HG02623 (cell line): ENCODE measurements at regions not wholly inside any gene's neighbourhood (a gene's known extent, or its start where the extent isn't known, plus 50 kb on each side); places are given as distances from the start of the nearest gene placed in this dataset.

Experiments
- ATAC-seq: cut with Tn5 transposase; IDR thresholded peaks from one replicate; pipeline ENCODE4 v1.9.1; 2021; ENCODE audit warnings: moderate library complexity; ENCODE audit not compliant: unreplicated experiment

GRCh38 chr14:97380539-97380941 lies 583.4 kb downstream of the VRK1 start:
- ATAC-seq = no peak

DNA sequence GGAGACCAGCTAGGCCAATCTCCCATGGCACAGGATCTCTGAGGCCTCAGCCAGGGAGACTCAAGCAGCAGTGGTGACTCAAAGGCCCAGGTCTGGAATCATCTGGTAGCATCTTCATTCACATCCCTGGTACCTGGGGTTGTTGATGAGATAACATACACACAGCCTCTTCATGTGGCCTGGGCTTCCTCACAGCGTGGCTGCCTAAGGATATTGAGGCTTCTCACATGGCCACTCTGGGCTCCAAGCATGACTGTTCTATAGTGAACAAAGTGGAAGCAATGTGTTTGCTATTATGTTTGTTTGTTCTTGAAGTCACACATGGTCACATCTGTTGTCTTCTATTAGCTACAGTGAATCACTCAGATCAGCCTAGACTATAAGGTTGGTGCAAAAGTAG lies 584.1 kb downstream of the VRK1 start:
- ATAC-seq = no peak

DNA sequence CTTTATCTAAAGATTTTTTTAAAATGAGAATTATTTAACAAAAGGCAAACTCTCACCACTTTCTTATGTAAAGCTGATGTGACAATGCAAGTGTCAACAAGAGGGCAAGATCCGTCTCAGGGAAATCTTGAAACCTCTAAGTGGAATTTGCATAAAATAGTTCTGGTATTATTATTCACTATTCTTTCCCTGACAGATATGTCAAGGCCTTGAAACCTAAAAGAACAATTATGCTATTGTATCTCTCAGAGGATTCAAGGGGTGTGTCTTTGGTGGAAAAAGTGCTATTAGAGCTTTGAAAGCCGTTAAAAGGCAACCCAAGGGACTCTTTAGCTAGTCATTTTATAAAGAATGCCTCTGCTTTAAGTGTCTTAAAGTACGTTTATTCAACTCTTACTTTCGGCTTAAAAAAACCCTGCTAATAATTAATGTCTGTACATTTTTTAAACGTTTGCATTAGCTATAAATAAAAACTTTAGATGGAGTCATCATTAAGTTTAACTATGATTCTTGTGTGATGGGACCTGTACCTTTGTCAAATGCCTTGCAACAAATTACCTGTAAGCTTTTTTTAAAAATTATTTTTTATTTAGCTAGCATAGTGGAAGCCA lies 585.5 kb downstream of the VRK1 start:
- ATAC-seq = no peak

GRCh38 chr14:97385727-97386126 lies 588.5 kb downstream of the VRK1 start:
- no peak for ATAC-seq

DNA sequence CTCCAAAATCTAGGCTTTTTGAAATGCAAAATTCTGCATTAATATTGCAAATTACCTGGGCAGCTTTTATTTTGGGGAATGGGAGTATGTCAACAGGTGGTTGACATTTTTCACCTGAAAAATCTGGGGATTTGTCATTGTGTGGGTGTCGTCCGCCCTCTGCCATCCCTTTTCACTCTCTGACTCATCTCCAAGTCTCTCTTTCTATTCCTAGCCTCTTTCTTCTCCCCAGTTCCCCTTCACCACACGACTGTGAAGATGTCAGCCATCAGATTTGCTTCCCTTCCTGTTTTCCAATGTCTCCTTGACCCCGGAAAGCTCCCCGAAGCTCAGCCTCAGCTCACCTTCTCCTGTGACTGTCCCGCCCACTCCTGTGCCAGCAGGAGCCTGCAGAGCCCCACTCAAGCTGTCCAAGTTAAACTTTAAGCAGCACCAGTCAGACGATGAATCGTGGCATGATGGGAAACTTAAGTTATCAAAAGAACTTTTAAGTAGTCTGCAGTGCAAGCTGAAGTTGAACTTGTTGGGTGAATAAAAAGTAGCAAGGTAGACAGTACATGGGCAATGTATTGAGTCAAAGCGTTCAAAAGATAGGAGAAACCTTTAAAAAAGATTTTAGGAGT lies 590.2 kb downstream of the VRK1 start:
- no peak for ATAC-seq

- no peak for ATAC-seq
Observed at GRCh38 chr14:97388408-97388807, 591.2 kb downstream of the VRK1 start.

DNA sequence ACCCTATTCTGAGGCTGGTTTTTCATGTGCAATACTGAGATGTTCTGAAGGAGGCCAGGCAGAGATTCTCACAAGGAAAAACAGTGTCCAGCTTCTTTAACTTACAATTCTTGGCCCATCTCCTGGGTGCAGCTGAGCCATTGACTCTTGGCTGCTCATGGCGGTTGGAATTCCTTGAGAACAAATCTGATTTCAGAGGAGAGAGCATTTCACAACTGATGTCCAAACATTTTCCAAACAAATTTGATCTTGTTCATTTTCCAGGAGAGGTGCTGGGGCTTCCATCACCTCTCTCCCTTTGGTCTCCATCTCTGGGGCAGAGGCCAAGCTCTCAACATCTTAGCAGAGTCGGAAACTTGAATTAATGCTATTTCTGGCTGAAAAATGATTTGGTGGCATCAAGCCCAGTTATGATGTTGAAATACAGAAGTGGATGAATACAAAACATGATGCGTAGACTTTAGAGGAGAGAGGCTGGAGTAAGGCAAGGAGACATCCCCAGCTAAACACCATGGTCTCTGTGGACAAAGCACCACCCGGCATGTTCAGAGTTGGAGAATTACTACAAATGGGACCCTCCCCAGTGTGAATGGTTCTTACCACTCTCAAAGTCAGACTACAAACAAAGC lies 593.0 kb downstream of the VRK1 start:
- no peak for ATAC-seq

DNA sequence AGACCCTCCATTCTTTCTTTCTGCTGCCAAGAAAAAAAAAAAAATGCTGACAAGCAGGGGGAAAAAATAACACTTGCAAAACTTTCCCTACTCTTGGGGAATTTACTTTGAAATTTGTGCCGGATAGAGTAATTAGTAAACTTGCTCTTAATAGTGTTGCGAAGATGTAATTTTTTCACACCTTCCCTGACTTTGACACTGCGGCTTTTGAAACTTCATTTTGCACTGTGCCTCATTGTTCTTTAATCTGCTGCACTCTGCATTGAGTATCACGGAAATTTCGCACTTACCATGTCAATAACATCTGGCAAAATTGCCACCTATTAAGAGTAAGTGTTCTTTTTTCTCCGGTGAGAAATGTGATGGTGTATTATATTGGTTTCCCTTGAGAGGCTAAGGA lies 596.1 kb downstream of the VRK1 start:
- ATAC-seq = no peak

DNA sequence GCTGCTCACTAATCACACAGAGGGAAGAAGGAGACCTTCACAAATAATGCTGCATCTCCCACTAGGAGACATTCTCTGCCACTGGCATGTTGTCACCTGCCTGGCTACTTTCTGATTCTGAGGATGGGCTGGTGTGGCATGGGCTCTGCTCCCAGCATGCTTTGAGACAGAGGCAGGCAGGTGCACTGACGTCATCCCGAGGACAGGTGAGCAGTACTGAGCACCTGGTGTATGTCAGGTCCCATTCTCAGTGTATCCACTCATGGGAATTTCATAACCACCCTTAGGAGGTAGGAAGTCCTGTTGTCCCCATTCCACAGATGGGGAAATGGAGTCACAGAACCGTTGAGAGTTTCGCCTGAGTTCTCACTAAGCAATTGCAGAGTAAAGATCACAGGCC lies 597.9 kb downstream of the VRK1 start:
- no peak for ATAC-seq

DNA sequence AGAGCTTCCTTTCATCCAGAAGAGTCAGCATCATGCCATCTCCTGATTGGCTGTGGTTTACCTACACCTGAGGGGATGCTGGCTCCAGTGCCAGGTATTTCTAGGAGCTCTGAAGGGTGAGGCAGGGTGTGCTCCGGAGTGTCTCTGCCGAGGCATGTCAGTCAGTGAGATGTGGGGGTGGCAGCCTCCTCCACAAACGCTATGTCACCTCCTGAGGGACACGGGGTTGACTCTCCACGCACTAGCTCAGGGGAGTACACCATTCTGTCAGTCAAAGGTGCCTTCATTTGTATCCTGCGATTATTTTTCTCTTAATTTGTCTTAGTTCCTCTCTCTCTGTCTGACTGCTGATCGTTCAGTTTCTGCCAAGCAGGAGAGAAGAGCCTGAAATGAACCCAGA lies 604.5 kb downstream of the VRK1 start:
- ATAC-seq = no peak

- ATAC-seq = no peak
Observed at GRCh38 chr14:97402279-97402678, 605.1 kb downstream of the VRK1 start.

- ATAC-seq = no peak
Observed at GRCh38 chr14:97407701-97408407, 610.7 kb downstream of the VRK1 start.

DNA sequence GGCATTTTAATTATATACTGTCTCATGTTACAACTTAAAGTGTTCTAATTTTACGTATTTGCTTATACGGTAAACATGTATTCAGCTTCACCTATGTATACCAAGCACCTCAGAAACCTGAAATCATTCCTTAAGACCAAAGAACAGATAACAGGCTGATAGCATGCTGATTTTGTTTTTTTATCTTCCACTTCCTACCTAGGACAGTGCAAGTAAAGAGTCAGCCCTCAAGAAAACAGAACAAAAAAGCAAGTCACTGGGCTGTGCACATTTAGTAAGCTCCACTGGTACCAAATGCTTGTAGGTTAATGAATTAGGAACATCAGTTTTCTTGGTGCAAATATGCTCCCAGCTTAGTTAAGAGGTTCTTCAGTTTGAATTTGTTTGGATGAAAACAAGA lies 611.3 kb downstream of the VRK1 start:
- ATAC-seq = no peak

DNA sequence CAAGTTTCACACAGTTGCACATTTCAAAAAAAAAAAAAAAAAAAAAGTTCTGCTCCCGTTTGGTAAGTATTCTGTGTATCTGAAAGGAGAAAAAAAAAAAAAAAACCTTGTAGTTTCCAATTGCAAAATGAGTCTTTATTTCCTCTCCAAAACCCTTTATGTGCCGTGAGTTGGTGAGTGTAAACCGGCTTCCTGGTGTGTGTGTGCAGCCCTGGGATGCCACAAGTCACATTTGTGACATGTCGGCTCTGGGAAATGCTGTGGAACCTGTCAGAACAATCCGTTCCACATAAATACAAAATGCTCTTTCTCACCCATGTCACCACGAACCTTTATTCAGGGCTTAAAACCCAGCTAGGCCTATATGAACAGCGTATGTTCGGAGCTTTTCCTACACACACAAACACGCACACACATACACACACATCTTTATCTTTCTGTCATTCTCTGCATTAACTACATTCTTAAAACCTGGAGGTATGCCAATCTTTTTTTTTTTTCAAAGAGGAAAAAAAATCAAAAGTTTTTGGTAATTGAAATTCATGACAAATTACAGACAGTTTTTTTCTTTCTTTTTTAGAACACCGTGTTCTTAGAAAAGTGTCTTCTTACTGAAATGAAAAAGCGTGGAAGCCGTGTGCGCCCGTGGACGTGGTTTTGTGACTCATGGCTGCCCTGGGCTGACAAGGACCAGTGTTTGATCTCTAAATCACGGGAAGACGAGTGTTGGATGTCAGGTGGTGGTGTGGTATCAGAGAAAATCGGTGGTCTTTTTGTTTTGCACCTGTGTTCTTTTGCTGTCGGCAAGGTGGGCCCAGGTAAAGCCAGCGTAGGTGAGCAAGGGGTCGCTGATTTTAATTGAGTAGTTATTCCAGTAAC lies 612.0 kb downstream of the VRK1 start:
- no peak for ATAC-seq

DNA sequence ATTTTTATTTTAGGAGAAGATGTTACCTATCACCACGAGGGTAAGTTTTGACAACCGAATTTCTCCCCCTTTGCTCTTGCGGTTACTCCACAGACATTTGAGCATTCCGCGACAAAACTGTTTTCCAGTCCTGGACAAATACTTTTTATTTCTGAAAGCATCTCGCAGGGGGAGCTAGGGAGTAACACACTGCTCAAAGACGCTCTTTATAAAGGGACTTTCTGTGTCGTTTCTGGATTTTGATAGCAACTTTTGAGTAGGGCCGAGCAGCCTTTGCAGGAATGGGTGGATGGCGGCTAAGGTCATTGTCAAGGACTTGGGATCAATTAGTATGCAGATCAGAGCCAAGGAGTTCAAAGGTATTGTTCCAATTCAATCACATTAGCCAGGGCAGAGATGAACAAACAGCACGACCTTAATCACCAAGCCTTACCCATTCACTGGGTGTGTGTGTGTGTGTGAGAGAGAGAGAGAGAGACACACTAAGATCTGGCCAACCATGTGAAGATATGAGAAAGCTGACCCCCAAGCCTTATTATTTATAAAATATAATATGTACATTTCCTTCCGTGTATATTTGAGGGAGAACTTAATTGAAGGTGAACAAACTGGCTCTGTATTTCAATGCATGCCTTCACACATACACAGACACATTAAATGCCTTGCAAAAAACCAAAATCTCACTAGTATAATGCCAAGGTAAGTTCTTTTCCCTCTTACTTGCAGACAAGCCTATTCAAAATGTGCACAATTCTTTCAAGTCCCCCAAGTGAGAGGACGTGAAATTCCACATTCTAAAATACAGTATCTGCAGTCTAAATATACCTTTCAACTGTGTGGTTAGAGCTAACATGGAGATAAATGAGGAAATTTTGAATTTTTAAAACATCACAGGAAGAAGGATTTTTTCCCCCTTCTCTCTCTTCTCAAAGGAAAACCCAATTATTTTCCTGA lies 613.8 kb downstream of the VRK1 start:
- ATAC-seq = no peak

- no peak for ATAC-seq
Observed at GRCh38 chr14:97411938-97412612, 614.9 kb downstream of the VRK1 start.

DNA sequence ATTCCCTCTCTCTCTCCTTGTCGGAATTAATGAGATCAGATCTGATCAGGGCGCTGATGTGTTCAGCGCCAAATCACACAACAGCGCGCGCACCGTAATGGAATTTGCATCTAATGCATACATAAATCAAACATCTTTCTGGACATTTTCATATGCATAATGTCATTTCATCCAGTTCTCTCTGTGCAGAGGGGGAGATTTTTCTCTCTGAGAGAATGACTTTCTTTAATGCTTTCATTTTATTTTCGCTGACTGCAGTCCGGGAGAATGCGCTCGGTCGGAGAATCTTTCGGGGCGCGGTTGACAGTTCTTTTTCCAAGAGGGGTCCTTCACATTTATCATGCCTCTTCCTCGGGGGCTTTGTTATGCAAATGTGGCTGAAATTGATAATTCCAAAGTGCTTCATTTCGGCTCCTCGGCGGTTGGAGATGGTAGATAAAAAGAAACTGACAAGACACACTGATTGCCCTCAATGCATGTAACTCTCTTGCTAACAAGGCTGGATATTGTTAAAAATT lies 615.9 kb downstream of the VRK1 start:
- no peak for ATAC-seq

DNA sequence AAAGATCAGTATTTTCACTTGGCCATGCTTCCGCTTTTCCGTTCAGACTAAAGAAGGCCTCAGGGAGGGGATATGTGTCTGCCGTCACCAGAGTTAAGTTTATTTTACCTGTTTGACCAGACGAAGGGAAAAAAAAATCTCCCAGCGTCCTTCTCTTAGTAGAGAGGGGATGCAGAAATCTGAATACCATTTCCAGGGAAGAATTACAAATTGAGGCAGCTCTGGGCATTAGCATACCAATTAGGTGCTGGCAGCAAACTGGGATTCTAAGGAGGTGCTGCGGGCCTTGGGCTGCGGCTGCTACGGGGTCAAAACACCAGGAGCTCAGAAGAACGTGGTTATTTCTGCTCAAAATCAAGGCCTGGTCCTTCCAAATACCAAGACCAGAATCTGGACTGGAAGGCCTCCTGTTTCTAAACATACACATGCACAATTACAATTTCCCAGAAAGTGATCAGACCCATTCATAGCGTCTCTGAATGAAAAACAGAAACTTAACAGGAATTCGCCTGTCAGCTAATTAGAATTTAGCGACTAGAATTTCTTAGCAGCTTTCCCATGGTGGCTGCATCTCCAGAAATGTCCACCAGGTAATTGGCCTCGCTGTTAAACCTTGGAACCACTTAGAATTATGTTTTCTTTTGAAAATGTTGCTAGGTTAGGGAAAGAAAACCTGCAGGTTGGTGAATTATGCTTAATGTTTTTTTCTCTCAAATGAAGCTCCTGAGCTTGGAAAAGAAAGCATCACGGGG lies 617.0 kb downstream of the VRK1 start:
- ATAC-seq = no peak
